DMS53 treated with DMSO at 0.1 percent for 48 hours (cell line): ENCODE measurements at regions not wholly inside any gene's neighbourhood (a gene's known extent, or its start where the extent isn't known, plus 50 kb on each side); places are given as distances from the start of the nearest gene placed in this dataset.
A peak's percentile ranks its signal among the peaks of the same experiment; 100 is the strongest.

Experiments used
- DNase-seq: peaks from one replicate; lab custom pipeline; 2025; ENCODE audit not compliant: unreplicated experiment; lab: John Stamatoyannopoulos, UW

GRCh38 chr18:29057703-29058102, 880.8 kb upstream of the CDH2 start:
- DNase-seq: no peak

GRCh38 chr18:29056800-29057199, 879.9 kb upstream of the CDH2 start:
- DNase-seq: no peak

- peak; percentile 4 for DNase-seq
These were observed 865.0 kb upstream of the CDH2 start for GRCh38 chr18:29041976-29042375.

GRCh38 chr18:29034113-29034856, 857.4 kb upstream of the CDH2 start:
- DNase-seq: no peak

- peak; percentile 3 for DNase-seq
These were observed 851.6 kb upstream of the CDH2 start for GRCh38 chr18:29028560-29028959.

- DNase-seq: no peak
These were observed 842.0 kb upstream of the CDH2 start for GRCh38 chr18:29018976-29019375.

GRCh38 chr18:29012883-29013465, 836.0 kb upstream of the CDH2 start:
- DNase-seq: no peak

- DNase-seq: no peak
These were observed 835.4 kb upstream of the CDH2 start for GRCh38 chr18:29012364-29012763.

GRCh38 chr18:29009250-29009803, 832.4 kb upstream of the CDH2 start:
- DNase-seq: no peak

- no peak for DNase-seq
These were observed 831.9 kb upstream of the CDH2 start for GRCh38 chr18:29008809-29009208.

- DNase-seq: no peak
These were observed 831.2 kb upstream of the CDH2 start for GRCh38 chr18:29007986-29008654.

GRCh38 chr18:29004921-29005320, 828.0 kb upstream of the CDH2 start:
- no peak for DNase-seq

- DNase-seq: no peak
These were observed 826.3 kb upstream of the CDH2 start for GRCh38 chr18:29003194-29003593.

GRCh38 chr18:29002747-29003146, 825.8 kb upstream of the CDH2 start:
- no peak for DNase-seq

- DNase-seq: no peak
These were observed 822.8 kb upstream of the CDH2 start for GRCh38 chr18:28999726-29000125.

GRCh38 chr18:28995319-28995718, 818.4 kb upstream of the CDH2 start:
- no peak for DNase-seq

- DNase-seq: no peak
These were observed 807.8 kb upstream of the CDH2 start for GRCh38 chr18:28984731-28985130.

GRCh38 chr18:28974504-28974903, 797.6 kb upstream of the CDH2 start:
- DNase-seq: no peak

GRCh38 chr18:28973324-28973723, 796.4 kb upstream of the CDH2 start:
- no peak for DNase-seq

- no peak for DNase-seq
These were observed 795.5 kb upstream of the CDH2 start for GRCh38 chr18:28972333-28972907.

- DNase-seq: no peak
These were observed 786.6 kb upstream of the CDH2 start for GRCh38 chr18:28963481-28963880.
